HG02884 (cell line): ENCODE measurements at regions not wholly inside any gene's neighbourhood (a gene's known extent, or its start where the extent isn't known, plus 50 kb on each side); places are given as distances from the start of the nearest gene placed in this dataset.

Source experiments
- ATAC-seq: cut with Tn5 transposase; IDR thresholded peaks from one replicate; pipeline ENCODE4 v1.9.1; 2021; ENCODE audit warnings: mild to moderate bottlenecking, moderate library complexity; ENCODE audit not compliant: unreplicated experiment

GRCh38 chr16:66219491-66219890, 147.0 kb upstream of the CDH5 start:
- no peak for ATAC-seq

- ATAC-seq = no peak
Measured at GRCh38 chr16:66212428-66212827, 154.1 kb upstream of the CDH5 start.

- ATAC-seq = no peak
Measured at GRCh38 chr16:66211651-66212050, 154.8 kb upstream of the CDH5 start.

- no peak for ATAC-seq
Measured at GRCh38 chr16:66207883-66208265, 158.6 kb upstream of the CDH5 start.

GRCh38 chr16:66207139-66207882, 159.2 kb upstream of the CDH5 start:
- no peak for ATAC-seq

- no peak for ATAC-seq
Measured at GRCh38 chr16:66206363-66206762, 160.1 kb upstream of the CDH5 start.

- no peak for ATAC-seq
Measured at GRCh38 chr16:66205287-66206231, 160.9 kb upstream of the CDH5 start.

- no peak for ATAC-seq
Measured at GRCh38 chr16:66204756-66205155, 161.7 kb upstream of the CDH5 start.

GRCh38 chr16:66203476-66203875, 163.0 kb upstream of the CDH5 start:
- ATAC-seq = no peak

- no peak for ATAC-seq
Measured at GRCh38 chr16:66199189-66199588, 167.3 kb upstream of the CDH5 start.

GRCh38 chr16:66198641-66199040, 167.8 kb upstream of the CDH5 start:
- ATAC-seq = no peak

- ATAC-seq = no peak
Measured at GRCh38 chr16:66197668-66198278, 168.7 kb upstream of the CDH5 start.

GRCh38 chr16:66196770-66197169, 169.7 kb upstream of the CDH5 start:
- no peak for ATAC-seq

- no peak for ATAC-seq
Measured at GRCh38 chr16:66194866-66195265, 171.6 kb upstream of the CDH5 start.

GRCh38 chr16:66193543-66194229, 172.8 kb upstream of the CDH5 start:
- ATAC-seq = no peak

- no peak for ATAC-seq
Measured at GRCh38 chr16:66190411-66190810, 176.1 kb upstream of the CDH5 start.

- ATAC-seq = no peak
Measured at GRCh38 chr16:66189951-66190350, 176.5 kb upstream of the CDH5 start.

GRCh38 chr16:66188917-66189725, 177.4 kb upstream of the CDH5 start:
- ATAC-seq = no peak

GRCh38 chr16:66186251-66186785, 180.2 kb upstream of the CDH5 start:
- ATAC-seq = no peak

GRCh38 chr16:66182592-66182991, 183.9 kb upstream of the CDH5 start:
- ATAC-seq = no peak
